ENCODE measurements at regions not wholly inside any gene's neighbourhood (a gene's known extent, or its start where the extent isn't known, plus 50 kb on each side); places are given as distances from the start of the nearest gene placed in this dataset.

GRCh38 chr3:44099566-44100297 is 142.0 kb upstream of the TOPAZ1 start:
- Histone ChIP-seq H3K36me3 (ENCODE audit: insufficient read depth) (no peaks in the 10 kb centered on the region), H3K4me2 (no peak overlapping the region), H3K27ac (ENCODE audit: low read depth) (no peak overlapping the region), H3K4me1 (ENCODE audit: insufficient read depth) (peaks cover 14% of the 10 kb centered on the region), H3F3A (replicated peaks; ENCODE audit: low read depth) (no peaks in the 10 kb centered on the region), H3K9me2 (ENCODE audit: insufficient read depth) (0 out of 2 replicates have a peak, but pooled peaks cover 3% of the 10 kb centered on the region), H3K27me3 (ENCODE audit: insufficient read depth) (no peaks in the 10 kb centered on the region), H2AFZ (no peak overlapping the region), H3K79me2 (replicated peaks; ENCODE audit: insufficient read depth) (no peaks in the 10 kb centered on the region), H3K4me3 (no peak overlapping the region), H4K20me1 (replicated peaks; ENCODE audit: insufficient read depth) (no peaks in the 10 kb centered on the region)
- DNase-seq (ENCODE audit: low spot score) = no peak
- no peaks in the 10 kb centered on the region for H3K36me3 Mint-ChIP-seq (ENCODE audit: low read depth)
- no peak overlapping the region for H3K4me3 Mint-ChIP-seq
- H3K27me3 Mint-ChIP-seq (ENCODE audit: insufficient read depth, low read depth, poor library complexity) = peaks cover 5% of the 10 kb centered on the region
- ATAC-seq = no peak
- H3K9me3 Mint-ChIP-seq = no peaks in the 10 kb centered on the region; the same call in 2 of the 3 replicates
- TF ChIP-seq JUNB (IDR thresholded peaks at IDR 0.05; ENCODE audit: unreplicated experiment) = no peak
- TF ChIP-seq NANOG (IDR thresholded peaks at IDR 0.05; ENCODE audit: borderline replicate concordance) = no peak
- no peak for TF ChIP-seq CTCF (conservative IDR thresholded peaks at IDR 0.05; ENCODE audit: low read depth in 2 of 2)
- TF ChIP-seq ZNF331 (CRISPR knock-in tag; IDR thresholded peaks at IDR 0.05; ENCODE audit: low read depth) = no peak
- no peak for TF ChIP-seq ZNF114 (CRISPR knock-in tag; IDR thresholded peaks at IDR 0.05)
- no peak for TF ChIP-seq CREB1 (CRISPR knock-in tag; IDR thresholded peaks at IDR 0.05; ENCODE audit: low read depth)
- no peak for TF ChIP-seq EZH2 (IDR thresholded peaks at IDR 0.05; ENCODE audit: low read depth, unreplicated experiment)
- no peak for TF ChIP-seq ETS1 (IDR thresholded peaks at IDR 0.05)
- TF ChIP-seq EZH2phosphoT487 (IDR thresholded peaks at IDR 0.05; ENCODE audit: unreplicated experiment) = no peak
- TF ChIP-seq STAT1 (IDR thresholded peaks at IDR 0.05; ENCODE audit: unreplicated experiment) = no peak
- no peak for TF ChIP-seq POLR2AphosphoS5 (IDR thresholded peaks at IDR 0.05; ENCODE audit: low read depth)
- no peak for TF ChIP-seq REST (IDR thresholded peaks at IDR 0.05; ENCODE audit: unreplicated experiment)
- TF ChIP-seq ZNF462 (CRISPR knock-in tag; IDR thresholded peaks at IDR 0.05) = no peak
- H3K27ac Mint-ChIP-seq = no peak overlapping the region
- H3K4me1 Mint-ChIP-seq = peaks cover 21% of the 10 kb centered on the region
